Ishikawa (cell line): ENCODE measurements at regions not wholly inside any gene's neighbourhood (a gene's known extent, or its start where the extent isn't known, plus 50 kb on each side); places are given as distances from the start of the nearest gene placed in this dataset.

Experiments
- CEBPB ChIP-seq: IDR thresholded peaks from 2 replicates; pipeline ENCODE4 v1.6.1; 2012
- CREB1 ChIP-seq: IDR thresholded peaks from 2 replicates; pipeline ENCODE4 v1.6.1; 2012; ENCODE audit warnings: low read depth
- EGR1 ChIP-seq: IDR thresholded peaks from 2 replicates; pipeline ENCODE4 v1.6.1; 2012
- EP300 ChIP-seq: IDR thresholded peaks from 2 replicates; pipeline ENCODE4 v1.6.1; 2012; ENCODE audit warnings: borderline replicate concordance
- FOXM1 ChIP-seq: IDR thresholded peaks from 2 replicates; pipeline ENCODE4 v1.6.1; 2012; ENCODE audit warnings: low read depth, borderline replicate concordance
- NFIC ChIP-seq: IDR thresholded peaks from 2 replicates; pipeline ENCODE4 v1.6.1; 2012
- RAD21 ChIP-seq: IDR thresholded peaks from 2 replicates; pipeline ENCODE4 v1.6.1; 2012; ENCODE audit warnings: low read depth
- REST ChIP-seq: IDR thresholded peaks from 2 replicates; pipeline ENCODE4 v1.6.1; 2012; ENCODE audit warnings: low read depth, mild to moderate bottlenecking
- TAF1 ChIP-seq: IDR thresholded peaks from 2 replicates; pipeline ENCODE4 v1.6.1; 2012; ENCODE audit warnings: low read depth, mild to moderate bottlenecking
- TCF12 ChIP-seq: IDR thresholded peaks from 2 replicates; pipeline ENCODE4 v1.6.1; 2012; ENCODE audit warnings: low read depth
- TEAD4 ChIP-seq: IDR thresholded peaks from 2 replicates; pipeline ENCODE4 v1.6.1; 2012
- USF1 ChIP-seq: IDR thresholded peaks from 2 replicates; pipeline ENCODE4 v1.6.1; 2012
- YY1 ChIP-seq: IDR thresholded peaks from 2 replicates; pipeline ENCODE4 v1.6.1; 2012; ENCODE audit warnings: low read depth
- ZBTB7A ChIP-seq: IDR thresholded peaks from 2 replicates; pipeline ENCODE4 v1.6.1; 2012; ENCODE audit warnings: low read depth
- TF ChIP-seq, protein P1 (sequence below): IDR thresholded peaks from 2 replicates; pipeline ENCODE4 v1.6.1; 2012

- TF ChIP-seq ZBTB7A = no peak
- TF ChIP-seq CEBPB = no peak
- TF ChIP-seq RAD21 = no peak
- TF ChIP-seq NFIC = no peak
- no peak for TF ChIP-seq CREB1
- TF ChIP-seq TAF1 = no peak
- no peak for TF ChIP-seq FOXM1
- no peak for TF ChIP-seq TCF12
- no peak for TF ChIP-seq TEAD4
- no peak for TF ChIP-seq REST
- no peak for TF ChIP-seq YY1
- TF ChIP-seq, protein P1, sequence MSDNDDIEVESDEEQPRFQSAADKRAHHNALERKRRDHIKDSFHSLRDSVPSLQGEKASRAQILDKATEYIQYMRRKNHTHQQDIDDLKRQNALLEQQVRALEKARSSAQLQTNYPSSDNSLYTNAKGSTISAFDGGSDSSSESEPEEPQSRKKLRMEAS = no peak
- no peak for TF ChIP-seq USF1
- no peak for TF ChIP-seq EGR1
These were observed 179.8 kb downstream of the SPCS3 start for GRCh38 chr4:176499518-176499917.

- no peak for TF ChIP-seq FOXM1
- no peak for TF ChIP-seq CEBPB
These were observed 181.1 kb downstream of the SPCS3 start for GRCh38 chr4:176500894-176501293.

- no peak for TF ChIP-seq ZBTB7A
- no peak for TF ChIP-seq NFIC
- no peak for TF ChIP-seq TEAD4
- no peak for TF ChIP-seq CREB1
- no peak for TF ChIP-seq EGR1
- no peak for TF ChIP-seq EP300
- TF ChIP-seq FOXM1 = no peak
- no peak for TF ChIP-seq RAD21
- no peak for TF ChIP-seq REST
- no peak for TF ChIP-seq CEBPB
- TF ChIP-seq, protein P1 = no peak
- TF ChIP-seq TAF1 = no peak
- TF ChIP-seq YY1 = no peak
- no peak for TF ChIP-seq TCF12
These were observed 184.4 kb downstream of the SPCS3 start for GRCh38 chr4:176504118-176504517.

- TF ChIP-seq FOXM1 (no peak), TAF1 (no peak), RAD21 (no peak), TEAD4 (no peak), USF1 (no peak), ZBTB7A (no peak), EP300 (no peak), TCF12 (no peak), CREB1 (no peak)
- TF ChIP-seq, protein P1 = no peak
These were observed 188.2 kb downstream of the SPCS3 start for GRCh38 chr4:176507845-176508533.

DNA sequence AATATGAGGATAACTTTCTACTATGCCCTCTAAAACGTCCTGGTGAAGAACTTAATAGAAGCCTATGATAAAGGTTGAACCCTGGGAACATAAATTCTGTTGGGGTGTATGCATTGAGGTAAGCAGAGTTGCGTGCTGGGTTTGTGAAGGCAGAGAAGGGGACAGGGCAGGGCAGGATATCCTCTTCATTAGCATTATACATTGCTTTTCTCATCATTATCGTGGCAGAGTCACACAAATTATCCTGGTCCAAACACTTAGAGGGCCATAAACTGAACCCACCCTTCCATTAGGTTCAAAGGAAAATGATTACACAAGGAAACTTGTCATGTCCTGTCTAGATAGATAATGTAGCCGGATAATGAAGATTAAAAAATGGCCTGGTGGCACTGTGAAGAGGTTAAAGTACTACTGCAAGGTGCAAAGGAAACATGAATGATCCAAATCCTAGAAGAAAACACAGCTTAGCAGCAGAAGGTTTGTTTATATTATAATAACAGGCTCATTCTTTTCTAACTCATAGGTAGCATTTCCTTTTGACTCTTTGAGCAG is 189.1 kb downstream of the SPCS3 start:
- no peak for TF ChIP-seq NFIC
- no peak for TF ChIP-seq ZBTB7A
- no peak for TF ChIP-seq CEBPB
- TF ChIP-seq REST = no peak
- TF ChIP-seq, protein P1 = no peak
- TF ChIP-seq FOXM1 = no peak
- no peak for TF ChIP-seq RAD21
- no peak for TF ChIP-seq EGR1
- TF ChIP-seq TCF12 = no peak
- TF ChIP-seq TEAD4 = no peak
- no peak for TF ChIP-seq TAF1
- no peak for TF ChIP-seq USF1
- TF ChIP-seq YY1 = no peak
- no peak for TF ChIP-seq EP300
- TF ChIP-seq CREB1 = no peak
